ENCODE measurements at regions not wholly inside any gene's neighbourhood (a gene's known extent, or its start where the extent isn't known, plus 50 kb on each side); places are given as distances from the start of the nearest gene placed in this dataset.
"Not testable (repeated sequence)": the region's sequence is repeated elsewhere in the genome, so short reads cannot be mapped to it uniquely, and the experiment has no call there.

GRCh38 chr3:180421221-180421620 lies 180.7 kb upstream of the TTC14 start:
- H3K4me3 ChIP-seq (ENCODE audit: low read depth, low read length) = no peak overlapping the region
- DNase-seq (ENCODE audit: low read depth) = no peak
- TF ChIP-seq CTCF (IDR thresholded peaks at IDR 0.05; ENCODE audit: control insufficient read depth, extremely low read depth, insufficient read depth) = no peak

GRCh38 chr3:180421721-180422120 lies 180.2 kb upstream of the TTC14 start:
- no peak for DNase-seq (ENCODE audit: low read depth)
- no peak for TF ChIP-seq CTCF (IDR thresholded peaks at IDR 0.05; ENCODE audit: control insufficient read depth, extremely low read depth, insufficient read depth)
- no peak overlapping the region for H3K4me3 ChIP-seq (ENCODE audit: low read depth, low read length)

GRCh38 chr3:180424305-180424704 lies 177.7 kb upstream of the TTC14 start:
- DNase-seq (ENCODE audit: low read depth); H3K4me3 ChIP-seq (ENCODE audit: low read depth, low read length): not testable (repeated sequence)

GRCh38 chr3:180430896-180431295 lies 171.1 kb upstream of the TTC14 start:
- no peak for DNase-seq (ENCODE audit: low read depth)
- TF ChIP-seq CTCF (IDR thresholded peaks at IDR 0.05; ENCODE audit: control insufficient read depth, extremely low read depth, insufficient read depth) = no peak
- H3K4me3 ChIP-seq (ENCODE audit: low read depth, low read length) = no peak overlapping the region

GRCh38 chr3:180433152-180433551 lies 168.8 kb upstream of the TTC14 start:
- DNase-seq (ENCODE audit: low read depth) = no peak
- H3K4me3 ChIP-seq (ENCODE audit: low read depth, low read length) = no peak overlapping the region
- no peak for TF ChIP-seq CTCF (IDR thresholded peaks at IDR 0.05; ENCODE audit: control insufficient read depth, extremely low read depth, insufficient read depth)

GRCh38 chr3:180447136-180447535 lies 154.8 kb upstream of the TTC14 start:
- no peak for TF ChIP-seq CTCF (IDR thresholded peaks at IDR 0.05; ENCODE audit: control insufficient read depth, extremely low read depth, insufficient read depth)
- no peak overlapping the region for H3K4me3 ChIP-seq (ENCODE audit: low read depth, low read length)
- DNase-seq (ENCODE audit: low read depth) = no peak

DNA sequence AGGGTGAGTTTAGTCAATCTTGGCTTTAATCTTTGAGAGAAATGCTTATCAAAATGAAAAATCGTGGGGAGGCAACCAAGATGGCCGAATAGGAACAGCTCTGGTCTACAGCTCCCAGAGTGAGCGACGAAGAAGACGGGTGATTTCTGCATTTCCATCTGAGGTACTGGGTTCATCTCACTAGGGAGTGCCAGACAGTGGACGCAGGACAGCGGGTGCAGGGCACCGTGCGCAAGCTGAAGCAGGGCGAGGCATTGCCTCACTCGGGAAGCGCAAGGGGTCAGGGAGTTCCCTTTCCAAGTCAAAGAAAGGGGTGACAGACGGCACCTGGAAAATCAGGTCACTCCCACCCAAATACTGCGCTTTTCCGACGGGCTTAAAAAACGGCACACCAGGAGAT lies 153.6 kb upstream of the TTC14 start:
- DNase-seq (ENCODE audit: low read depth); H3K4me3 ChIP-seq (ENCODE audit: low read depth, low read length): not testable (repeated sequence)

DNA sequence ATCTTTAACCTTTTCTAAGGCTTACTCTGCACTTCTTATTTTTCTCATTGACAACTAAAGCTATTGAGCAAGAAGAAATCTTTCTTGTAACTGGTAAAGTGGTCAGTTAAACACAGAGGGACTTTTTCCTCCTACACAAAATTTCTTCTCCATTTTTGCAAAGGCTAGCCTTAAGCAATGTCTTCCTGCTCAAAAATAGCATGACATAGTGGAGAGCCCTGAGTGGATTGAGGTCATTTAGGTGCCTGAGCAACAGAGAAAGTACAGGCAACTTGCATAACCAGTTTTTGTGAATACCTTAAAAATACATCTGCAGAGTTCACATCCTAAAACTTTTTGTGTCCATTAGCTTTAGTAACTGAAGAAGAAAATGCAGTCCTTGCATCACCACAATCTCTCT lies 144.7 kb upstream of the TTC14 start:
- TF ChIP-seq CTCF (IDR thresholded peaks at IDR 0.05; ENCODE audit: control insufficient read depth, extremely low read depth, insufficient read depth) = no peak
- H3K4me3 ChIP-seq (ENCODE audit: low read depth, low read length) = no peak overlapping the region
- DNase-seq (ENCODE audit: low read depth) = no peak
